ENCODE measurements at regions not wholly inside any gene's neighbourhood (a gene's known extent, or its start where the extent isn't known, plus 50 kb on each side); places are given as distances from the start of the nearest gene placed in this dataset.
"Not testable (repeated sequence)": the region's sequence is repeated elsewhere in the genome, so short reads cannot be mapped to it uniquely, and the experiment has no call there.

GRCh38 chr1:146323302-146323701 lies 94.5 kb upstream of the NOTCH2NLA start:
- not testable (repeated sequence) for H3K4me1 ChIP-seq; H3K9ac ChIP-seq; H2AFZ ChIP-seq; H3K9me3 ChIP-seq (ENCODE audit: control insufficient read depth, low read length); H3K79me2 ChIP-seq; H3K36me3 ChIP-seq (ENCODE audit: control insufficient read depth, insufficient read depth, low read length); H3K27me3 ChIP-seq (ENCODE audit: control insufficient read depth, insufficient read depth, low read length); H3K4me2 ChIP-seq (ENCODE audit: low read length); H3K4me3 ChIP-seq (ENCODE audit: low read depth, low read length); H3K27ac ChIP-seq

GRCh38 chr1:146322893-146323292 lies 94.1 kb upstream of the NOTCH2NLA start:
- H2AFZ ChIP-seq; H3K36me3 ChIP-seq (ENCODE audit: control insufficient read depth, insufficient read depth, low read length); H3K4me2 ChIP-seq (ENCODE audit: low read length); H3K9ac ChIP-seq; H3K27ac ChIP-seq; H3K4me1 ChIP-seq; H3K79me2 ChIP-seq; H3K9me3 ChIP-seq (ENCODE audit: control insufficient read depth, low read length); H3K4me3 ChIP-seq (ENCODE audit: low read depth, low read length); H3K27me3 ChIP-seq (ENCODE audit: control insufficient read depth, insufficient read depth, low read length): not testable (repeated sequence)

GRCh38 chr1:146318715-146319114 lies 89.9 kb upstream of the NOTCH2NLA start:
- not testable (repeated sequence) for H3K4me3 ChIP-seq (ENCODE audit: low read depth, low read length); H2AFZ ChIP-seq; H3K9me3 ChIP-seq (ENCODE audit: control insufficient read depth, low read length); H3K27me3 ChIP-seq (ENCODE audit: control insufficient read depth, insufficient read depth, low read length); H3K27ac ChIP-seq; H3K4me2 ChIP-seq (ENCODE audit: low read length); H3K4me1 ChIP-seq; H3K36me3 ChIP-seq (ENCODE audit: control insufficient read depth, insufficient read depth, low read length); H3K79me2 ChIP-seq; H3K9ac ChIP-seq

GRCh38 chr1:146317785-146318184 lies 89.0 kb upstream of the NOTCH2NLA start:
- not testable (repeated sequence) for H3K9me3 ChIP-seq (ENCODE audit: control insufficient read depth, low read length); H3K36me3 ChIP-seq (ENCODE audit: control insufficient read depth, insufficient read depth, low read length); H3K27me3 ChIP-seq (ENCODE audit: control insufficient read depth, insufficient read depth, low read length); H3K79me2 ChIP-seq; H3K4me2 ChIP-seq (ENCODE audit: low read length); H3K4me1 ChIP-seq; H3K4me3 ChIP-seq (ENCODE audit: low read depth, low read length); H3K9ac ChIP-seq; H2AFZ ChIP-seq; H3K27ac ChIP-seq

GRCh38 chr1:146314449-146315246 lies 85.8 kb upstream of the NOTCH2NLA start:
- H3K4me3 ChIP-seq (ENCODE audit: low read depth, low read length); H3K4me2 ChIP-seq (ENCODE audit: low read length); H3K27me3 ChIP-seq (ENCODE audit: control insufficient read depth, insufficient read depth, low read length); H2AFZ ChIP-seq; H3K27ac ChIP-seq; H3K9me3 ChIP-seq (ENCODE audit: control insufficient read depth, low read length); H3K36me3 ChIP-seq (ENCODE audit: control insufficient read depth, insufficient read depth, low read length); H3K4me1 ChIP-seq; H3K9ac ChIP-seq; H3K79me2 ChIP-seq: not testable (repeated sequence)

- not testable (repeated sequence) for H3K4me1 ChIP-seq; H2AFZ ChIP-seq; H3K27ac ChIP-seq; H3K9me3 ChIP-seq (ENCODE audit: control insufficient read depth, low read length); H3K27me3 ChIP-seq (ENCODE audit: control insufficient read depth, insufficient read depth, low read length); H3K36me3 ChIP-seq (ENCODE audit: control insufficient read depth, insufficient read depth, low read length); H3K4me2 ChIP-seq (ENCODE audit: low read length); H3K79me2 ChIP-seq; H3K4me3 ChIP-seq (ENCODE audit: low read depth, low read length); H3K9ac ChIP-seq
These were observed 81.8 kb upstream of the NOTCH2NLA start for GRCh38 chr1:146310579-146310978.

- H2AFZ ChIP-seq; H3K4me2 ChIP-seq (ENCODE audit: low read length); H3K36me3 ChIP-seq (ENCODE audit: control insufficient read depth, insufficient read depth, low read length); H3K4me3 ChIP-seq (ENCODE audit: low read depth, low read length); H3K4me1 ChIP-seq; H3K27ac ChIP-seq; H3K9ac ChIP-seq; H3K9me3 ChIP-seq (ENCODE audit: control insufficient read depth, low read length); H3K27me3 ChIP-seq (ENCODE audit: control insufficient read depth, insufficient read depth, low read length); H3K79me2 ChIP-seq: not testable (repeated sequence)
These were observed 80.6 kb upstream of the NOTCH2NLA start for GRCh38 chr1:146309427-146309826.

- not testable (repeated sequence) for H3K4me2 ChIP-seq (ENCODE audit: low read length); H3K9me3 ChIP-seq (ENCODE audit: control insufficient read depth, low read length); H2AFZ ChIP-seq; H3K4me3 ChIP-seq (ENCODE audit: low read depth, low read length); H3K4me1 ChIP-seq; H3K36me3 ChIP-seq (ENCODE audit: control insufficient read depth, insufficient read depth, low read length); H3K27ac ChIP-seq; H3K79me2 ChIP-seq; H3K9ac ChIP-seq; H3K27me3 ChIP-seq (ENCODE audit: control insufficient read depth, insufficient read depth, low read length)
These were observed 80.1 kb upstream of the NOTCH2NLA start for GRCh38 chr1:146308892-146309291.

- H3K79me2 ChIP-seq; H3K9ac ChIP-seq; H2AFZ ChIP-seq; H3K4me2 ChIP-seq (ENCODE audit: low read length); H3K27me3 ChIP-seq (ENCODE audit: control insufficient read depth, insufficient read depth, low read length); H3K4me3 ChIP-seq (ENCODE audit: low read depth, low read length); H3K36me3 ChIP-seq (ENCODE audit: control insufficient read depth, insufficient read depth, low read length); H3K4me1 ChIP-seq; H3K27ac ChIP-seq; H3K9me3 ChIP-seq (ENCODE audit: control insufficient read depth, low read length): not testable (repeated sequence)
These were observed 79.3 kb upstream of the NOTCH2NLA start for GRCh38 chr1:146308152-146308551.

- not testable (repeated sequence) for H3K36me3 ChIP-seq (ENCODE audit: control insufficient read depth, insufficient read depth, low read length); H3K4me2 ChIP-seq (ENCODE audit: low read length); H3K9ac ChIP-seq
These were observed 78.8 kb upstream of the NOTCH2NLA start for GRCh38 chr1:146307632-146308031.

GRCh38 chr1:146306651-146307050 lies 77.8 kb upstream of the NOTCH2NLA start:
- not testable (repeated sequence) for H3K27me3 ChIP-seq (ENCODE audit: control insufficient read depth, insufficient read depth, low read length); H3K79me2 ChIP-seq; H3K4me3 ChIP-seq (ENCODE audit: low read depth, low read length); H2AFZ ChIP-seq; H3K4me1 ChIP-seq; H3K9ac ChIP-seq; H3K36me3 ChIP-seq (ENCODE audit: control insufficient read depth, insufficient read depth, low read length); H3K27ac ChIP-seq; H3K4me2 ChIP-seq (ENCODE audit: low read length); H3K9me3 ChIP-seq (ENCODE audit: control insufficient read depth, low read length)

More at GRCh38 chr1:146307632-146308031, 78.8 kb upstream of the NOTCH2NLA start:
- not testable (repeated sequence) for H3K9me3 ChIP-seq (ENCODE audit: control insufficient read depth, low read length); H3K4me3 ChIP-seq (ENCODE audit: low read depth, low read length); H3K4me1 ChIP-seq; H2AFZ ChIP-seq; H3K27ac ChIP-seq; H3K27me3 ChIP-seq (ENCODE audit: control insufficient read depth, insufficient read depth, low read length); H3K79me2 ChIP-seq

Data from parathyroid adenoma (tissue), 2 donors.